GM21447 (cell line): ENCODE measurements at regions not wholly inside any gene's neighbourhood (a gene's known extent, or its start where the extent isn't known, plus 50 kb on each side); places are given as distances from the start of the nearest gene placed in this dataset.

Experiments
- ATAC-seq: cut with Tn5 transposase; IDR thresholded peaks from one replicate; pipeline ENCODE4 v1.9.1; 2021; ENCODE audit not compliant: unreplicated experiment

GRCh38 chr7:84549409-84549808, 354.8 kb upstream of the SEMA3A start:
- ATAC-seq = no peak

- ATAC-seq = no peak
These were observed 354.1 kb upstream of the SEMA3A start for GRCh38 chr7:84548366-84549365.

- ATAC-seq = no peak
These were observed 352.7 kb upstream of the SEMA3A start for GRCh38 chr7:84547331-84547730.

GRCh38 chr7:84546403-84546802, 351.8 kb upstream of the SEMA3A start:
- ATAC-seq = no peak

- ATAC-seq = no peak
These were observed 343.7 kb upstream of the SEMA3A start for GRCh38 chr7:84538268-84538667.

GRCh38 chr7:84536271-84536870, 341.8 kb upstream of the SEMA3A start:
- no peak for ATAC-seq

GRCh38 chr7:84535580-84536270, 341.1 kb upstream of the SEMA3A start:
- no peak for ATAC-seq

- no peak for ATAC-seq
These were observed 338.6 kb upstream of the SEMA3A start for GRCh38 chr7:84533182-84533581.

- ATAC-seq = no peak
These were observed 337.6 kb upstream of the SEMA3A start for GRCh38 chr7:84532196-84532595.

GRCh38 chr7:84529480-84530205, 335.1 kb upstream of the SEMA3A start:
- no peak for ATAC-seq

GRCh38 chr7:84528756-84529479, 334.3 kb upstream of the SEMA3A start:
- no peak for ATAC-seq

GRCh38 chr7:84524714-84525694, 330.4 kb upstream of the SEMA3A start:
- no peak for ATAC-seq

GRCh38 chr7:84513061-84513460, 318.5 kb upstream of the SEMA3A start:
- no peak for ATAC-seq

GRCh38 chr7:84512055-84512454, 317.5 kb upstream of the SEMA3A start:
- no peak for ATAC-seq

- no peak for ATAC-seq
These were observed 315.9 kb upstream of the SEMA3A start for GRCh38 chr7:84510505-84510904.

- no peak for ATAC-seq
These were observed 314.9 kb upstream of the SEMA3A start for GRCh38 chr7:84509522-84509921.

GRCh38 chr7:84508606-84509005, 314.0 kb upstream of the SEMA3A start:
- ATAC-seq = no peak

- ATAC-seq = no peak
These were observed 312.9 kb upstream of the SEMA3A start for GRCh38 chr7:84507529-84507928.

GRCh38 chr7:84506151-84506550, 311.6 kb upstream of the SEMA3A start:
- no peak for ATAC-seq
